ENCODE measurements at regions not wholly inside any gene's neighbourhood (a gene's known extent, or its start where the extent isn't known, plus 50 kb on each side); places are given as distances from the start of the nearest gene placed in this dataset.

- no peaks in the 10 kb centered on the region for H3K36me3 Mint-ChIP-seq (ENCODE audit: low read depth)
- peak overlapping the region; percentile 67 for H3K27ac Mint-ChIP-seq
- no peaks in the 10 kb centered on the region for H3K9me3 Mint-ChIP-seq
- H3K27me3 Mint-ChIP-seq: peaks cover 11% of the 10 kb centered on the region
- no peak overlapping the region for H3K4me3 Mint-ChIP-seq
- peaks cover 22% of the 10 kb centered on the region for H3K4me1 Mint-ChIP-seq (ENCODE audit: low read depth)
Observed at GRCh38 chr20:50285376-50286173, 94.9 kb downstream of the CEBPB start.

DNA sequence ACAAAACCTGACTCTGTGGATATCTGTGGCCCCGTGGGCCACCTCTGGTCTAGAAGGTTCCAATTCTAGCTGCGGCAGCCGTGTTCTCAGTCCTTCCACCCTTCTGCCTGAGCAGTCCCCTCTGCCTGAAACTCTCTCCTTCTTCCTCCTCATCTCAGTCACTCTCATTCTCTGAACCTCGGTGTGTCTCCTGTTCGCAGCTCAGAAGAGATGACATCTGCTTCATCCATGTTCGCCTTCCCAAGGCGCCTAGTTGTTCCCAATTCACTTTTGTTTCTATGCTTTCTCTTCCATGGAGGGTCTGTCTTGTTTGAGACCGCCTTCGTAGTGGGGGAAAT, 95.5 kb downstream of the CEBPB start:
- Mint-ChIP-seq H3K4me1 (ENCODE audit: low read depth) (peaks cover 22% of the 10 kb centered on the region), H3K27me3 (peaks cover 11% of the 10 kb centered on the region), H3K36me3 (ENCODE audit: low read depth) (no peaks in the 10 kb centered on the region), H3K27ac (peak overlapping the region; percentile 67), H3K4me3 (no peak overlapping the region), H3K9me3 (no peaks in the 10 kb centered on the region)

GRCh38 chr20:50286609-50287008, 96.0 kb downstream of the CEBPB start:
- Mint-ChIP-seq H3K9me3 (no peaks in the 10 kb centered on the region), H3K27ac (no peak overlapping the region), H3K4me1 (ENCODE audit: low read depth) (peaks cover 22% of the 10 kb centered on the region), H3K4me3 (no peak overlapping the region), H3K27me3 (peaks cover 11% of the 10 kb centered on the region), H3K36me3 (ENCODE audit: low read depth) (no peaks in the 10 kb centered on the region)

GRCh38 chr20:50287512-50287911, 96.9 kb downstream of the CEBPB start:
- H3K4me3 Mint-ChIP-seq: no peak overlapping the region

GRCh38 chr20:50288128-50288623, 97.5 kb downstream of the CEBPB start:
- H3K27ac Mint-ChIP-seq: no peak overlapping the region
- H3K36me3 Mint-ChIP-seq (ENCODE audit: low read depth): no peaks in the 10 kb centered on the region
- peaks cover 28% of the 10 kb centered on the region for H3K4me1 Mint-ChIP-seq (ENCODE audit: low read depth)
- no peaks in the 10 kb centered on the region for H3K9me3 Mint-ChIP-seq
- H3K4me3 Mint-ChIP-seq: no peak overlapping the region
- peaks cover 8% of the 10 kb centered on the region for H3K27me3 Mint-ChIP-seq

More at GRCh38 chr20:50287512-50287911, 96.9 kb downstream of the CEBPB start:
- H3K27ac Mint-ChIP-seq: no peak overlapping the region
- H3K9me3 Mint-ChIP-seq: no peaks in the 10 kb centered on the region
- H3K4me1 Mint-ChIP-seq (ENCODE audit: low read depth): peaks cover 25% of the 10 kb centered on the region
- peaks cover 11% of the 10 kb centered on the region for H3K27me3 Mint-ChIP-seq
- H3K36me3 Mint-ChIP-seq (ENCODE audit: low read depth): no peaks in the 10 kb centered on the region

DNA sequence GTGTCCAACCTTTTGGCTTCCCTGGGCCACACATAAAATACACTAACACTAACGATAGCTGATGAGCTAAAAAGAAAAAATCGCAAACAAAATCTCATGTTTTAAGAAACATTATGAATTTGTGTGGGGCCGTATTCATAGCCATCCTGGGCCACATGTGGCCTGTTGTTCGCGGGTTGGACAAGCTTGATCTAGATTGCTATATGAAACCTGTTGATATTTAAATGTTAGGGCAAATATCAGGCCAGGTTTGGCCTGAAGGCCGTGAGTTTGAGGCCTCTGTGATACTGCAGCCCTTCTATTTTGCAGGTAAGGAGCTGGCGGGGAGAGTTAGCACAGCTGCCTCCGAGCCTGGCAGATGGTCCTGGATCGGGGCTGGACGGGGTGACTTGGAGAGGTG, 99.0 kb downstream of the CEBPB start:
- no peak overlapping the region for H3K27ac Mint-ChIP-seq
- H3K9me3 Mint-ChIP-seq: no peaks in the 10 kb centered on the region
- H3K4me3 Mint-ChIP-seq: no peak overlapping the region
- peaks cover 24% of the 10 kb centered on the region for H3K4me1 Mint-ChIP-seq (ENCODE audit: low read depth)
- H3K27me3 Mint-ChIP-seq: peaks cover 8% of the 10 kb centered on the region
- no peaks in the 10 kb centered on the region for H3K36me3 Mint-ChIP-seq (ENCODE audit: low read depth)

GRCh38 chr20:50290112-50290511, 99.5 kb downstream of the CEBPB start:
- peaks cover 8% of the 10 kb centered on the region for H3K27me3 Mint-ChIP-seq
- no peaks in the 10 kb centered on the region for H3K9me3 Mint-ChIP-seq
- no peak overlapping the region for H3K4me3 Mint-ChIP-seq
- no peak overlapping the region for H3K27ac Mint-ChIP-seq
- H3K36me3 Mint-ChIP-seq (ENCODE audit: low read depth): no peaks in the 10 kb centered on the region
- H3K4me1 Mint-ChIP-seq (ENCODE audit: low read depth): peaks cover 23% of the 10 kb centered on the region

DNA sequence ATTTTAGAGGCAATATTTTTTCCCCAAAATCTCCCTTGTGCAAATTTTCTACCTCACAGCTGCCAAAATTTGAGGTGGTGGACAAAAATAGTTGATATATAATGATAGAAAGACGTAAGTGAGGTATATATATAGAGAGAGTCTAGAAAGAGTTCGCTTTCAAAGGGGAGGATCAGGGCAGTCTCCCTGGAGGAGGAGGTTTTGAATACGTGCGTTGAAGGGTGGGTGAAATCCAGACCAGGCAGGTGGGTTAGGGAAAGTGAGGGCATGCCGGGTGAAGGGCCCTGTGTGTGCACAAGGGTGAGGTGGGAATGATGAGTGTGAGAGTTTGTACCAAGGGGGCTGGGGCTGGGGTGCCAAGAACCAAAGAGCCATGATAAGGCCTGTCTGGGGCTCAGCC, 100.2 kb downstream of the CEBPB start:
- Mint-ChIP-seq H3K36me3 (ENCODE audit: low read depth) (no peaks in the 10 kb centered on the region), H3K27ac (no peak overlapping the region), H3K4me1 (ENCODE audit: low read depth) (peaks cover 16% of the 10 kb centered on the region), H3K27me3 (peaks cover 8% of the 10 kb centered on the region), H3K4me3 (no peak overlapping the region), H3K9me3 (no peaks in the 10 kb centered on the region)

GRCh38 chr20:50291254-50292078, 100.8 kb downstream of the CEBPB start:
- H3K27me3 Mint-ChIP-seq: peaks cover 8% of the 10 kb centered on the region
- H3K4me1 Mint-ChIP-seq (ENCODE audit: low read depth): peaks cover 10% of the 10 kb centered on the region
- no peaks in the 10 kb centered on the region for H3K36me3 Mint-ChIP-seq (ENCODE audit: low read depth)
- no peaks in the 10 kb centered on the region for H3K9me3 Mint-ChIP-seq
- no peak overlapping the region for H3K27ac Mint-ChIP-seq
- H3K4me3 Mint-ChIP-seq: no peak overlapping the region

DNA sequence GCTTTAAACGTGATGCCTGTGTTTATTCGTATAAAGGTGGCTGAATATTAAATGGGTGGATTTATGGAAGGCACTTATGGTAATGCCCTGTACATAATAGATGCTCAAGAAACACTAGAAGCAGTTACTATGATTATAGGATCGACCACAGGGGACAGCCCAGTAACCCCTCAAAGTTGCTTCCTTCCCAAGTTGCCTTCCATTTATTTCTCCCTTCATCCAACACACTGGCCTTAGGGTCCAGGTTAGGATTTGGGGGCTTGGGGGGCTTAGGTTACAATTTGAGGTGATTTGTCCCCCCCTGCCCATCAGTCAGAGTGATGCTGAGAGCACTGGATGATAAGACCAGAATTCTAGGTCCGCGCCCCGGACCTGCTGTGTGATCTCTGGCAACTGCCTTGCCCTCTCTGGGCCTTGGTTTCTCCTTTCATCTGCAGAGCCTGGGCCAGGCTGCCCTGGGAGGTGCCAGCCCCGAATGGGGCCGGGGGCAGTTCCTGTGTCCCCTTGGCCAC, 101.5 kb downstream of the CEBPB start:
- Mint-ChIP-seq H3K27me3 (peaks cover 8% of the 10 kb centered on the region), H3K36me3 (ENCODE audit: low read depth) (no peaks in the 10 kb centered on the region), H3K4me3 (no peak overlapping the region), H3K4me1 (ENCODE audit: low read depth) (peaks cover 9% of the 10 kb centered on the region), H3K27ac (no peak overlapping the region), H3K9me3 (no peaks in the 10 kb centered on the region)

GRCh38 chr20:50292591-50293283, 102.1 kb downstream of the CEBPB start:
- H3K4me1 Mint-ChIP-seq (ENCODE audit: low read depth): peaks cover 15% of the 10 kb centered on the region
- no peak overlapping the region for H3K4me3 Mint-ChIP-seq
- H3K9me3 Mint-ChIP-seq: no peaks in the 10 kb centered on the region
- no peak overlapping the region for H3K27ac Mint-ChIP-seq
- peaks cover 8% of the 10 kb centered on the region for H3K27me3 Mint-ChIP-seq
- no peaks in the 10 kb centered on the region for H3K36me3 Mint-ChIP-seq (ENCODE audit: low read depth)

GRCh38 chr20:50293284-50294139, 102.9 kb downstream of the CEBPB start:
- Mint-ChIP-seq H3K36me3 (ENCODE audit: low read depth) (no peaks in the 10 kb centered on the region), H3K4me1 (ENCODE audit: low read depth) (peaks cover 23% of the 10 kb centered on the region), H3K9me3 (no peaks in the 10 kb centered on the region), H3K27me3 (peaks cover 9% of the 10 kb centered on the region), H3K27ac (no peak overlapping the region), H3K4me3 (no peak overlapping the region)

GRCh38 chr20:50294164-50295088, 103.8 kb downstream of the CEBPB start:
- Mint-ChIP-seq H3K4me1 (ENCODE audit: low read depth) (peaks cover 26% of the 10 kb centered on the region), H3K36me3 (ENCODE audit: low read depth) (no peaks in the 10 kb centered on the region), H3K27ac (no peak overlapping the region), H3K27me3 (peaks cover 9% of the 10 kb centered on the region), H3K4me3 (no peak overlapping the region), H3K9me3 (no peaks in the 10 kb centered on the region)

Measured in stimulated activated naive CD8-positive, alpha-beta T cell treated with anti-CD3 and anti-CD28 coated beads, Interleukin-15, Interleukin-2, amounts not matched to agents 100 ng/mL and 50 ng/mL, for 24 hours (primary cell).